BE2C (cell line): ENCODE measurements at regions not wholly inside any gene's neighbourhood (a gene's known extent, or its start where the extent isn't known, plus 50 kb on each side); places are given as distances from the start of the nearest gene placed in this dataset.
A peak's percentile ranks its signal among the peaks of the same experiment; 100 is the strongest.

ENCODE experiments used
- DNase-seq: peaks from one replicate; pipeline ENCODE4 v3.0.0-alpha.2; 2020
- H3K27me3 ChIP-seq: fragments of 250-450 bp; sonication (Bioruptor Pico); 2 replicates; pipeline ENCODE4 v1.5.1; 2020; ENCODE audit warnings: mild to moderate bottlenecking
- H3K36me3 ChIP-seq: fragments of 250-450 bp; sonication (Bioruptor Pico); 2 replicates; pipeline ENCODE4 v1.5.1; 2020; ENCODE audit warnings: mild to moderate bottlenecking
- H3K4me1 ChIP-seq: fragments of 250-450 bp; sonication (Bioruptor Pico); 2 replicates; pipeline ENCODE4 v1.5.1; 2020
- H3K4me3 ChIP-seq: 2 replicates; pipeline ENCODE4 v1.5.1; 2011; ENCODE audit warnings: low read depth, low read length
- H3K9me3 ChIP-seq: fragments of 250-450 bp; sonication (Bioruptor Pico); 2 replicates; pipeline ENCODE4 v1.5.1; 2020
- CTCF ChIP-seq: IDR thresholded peaks from 2 replicates; pipeline ENCODE4 v1.5.1; 2012; ENCODE audit warnings: mild to moderate bottlenecking, low read depth, low read length

DNA sequence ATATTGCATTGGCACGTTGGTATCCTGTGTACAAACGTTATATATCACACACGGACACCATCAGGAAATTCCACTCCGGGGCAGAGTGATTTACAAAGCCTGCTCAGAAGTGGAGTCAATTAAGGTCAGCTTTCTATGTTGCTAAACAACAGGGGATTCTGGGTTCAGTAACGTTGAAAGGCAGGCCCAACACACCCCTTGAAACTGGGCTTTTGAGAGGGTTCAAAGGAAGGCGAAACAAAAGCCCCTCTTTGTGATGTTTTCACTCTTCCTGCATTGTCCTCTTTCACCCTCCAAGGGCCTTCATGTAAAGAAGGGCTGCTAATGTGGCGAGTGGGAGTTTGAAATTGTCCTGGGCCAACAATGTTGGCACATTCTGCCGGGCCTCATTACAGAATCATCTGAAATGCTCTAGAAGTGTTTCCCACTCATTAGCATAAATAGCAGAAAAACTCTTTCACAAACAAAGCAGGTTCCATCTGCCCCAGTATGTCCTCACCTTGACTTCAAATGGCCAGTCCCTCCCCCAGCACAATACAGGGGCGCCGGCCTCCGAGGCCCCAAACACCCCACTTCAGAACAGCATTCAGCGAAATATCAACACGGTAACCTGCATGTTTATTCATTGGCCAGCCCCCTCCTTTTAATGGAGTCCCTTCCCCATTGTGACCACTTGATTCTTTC lies 76.4 kb downstream of the HES1 start:
- Histone ChIP-seq H3K36me3 (no peaks in the 10 kb centered on the region), H3K9me3 (no peaks in the 10 kb centered on the region), H3K4me3 (no peak overlapping the region), H3K27me3 (no peaks in the 10 kb centered on the region), H3K4me1 (peaks cover 16% of the 10 kb centered on the region)
- DNase-seq = no peak
- no peak for TF ChIP-seq CTCF

- DNase-seq = peak; percentile 76
These were observed 76.9 kb downstream of the HES1 start for GRCh38 chr3:194212845-194213331.

DNA sequence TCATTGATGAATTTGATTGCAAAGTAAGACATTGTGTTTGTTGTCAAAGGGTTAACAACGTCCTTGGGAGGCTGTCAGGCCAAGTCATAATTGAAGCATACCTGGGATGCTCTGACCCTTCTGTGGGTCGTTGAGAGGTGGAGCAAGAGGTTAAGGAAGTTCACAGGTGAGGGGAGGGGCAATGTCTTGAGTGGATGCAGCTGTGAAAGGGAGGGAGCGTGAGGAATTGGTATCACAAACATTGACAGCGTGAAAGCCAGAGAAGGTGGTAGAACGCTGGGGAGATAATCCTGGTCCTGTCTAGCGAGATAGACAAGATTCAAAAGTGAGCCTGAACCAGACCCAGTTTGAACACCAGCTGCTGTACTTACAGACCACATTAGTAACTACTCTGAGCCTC lies 79.4 kb downstream of the HES1 start:
- Histone ChIP-seq H3K36me3 (no peaks in the 10 kb centered on the region), H3K9me3 (no peaks in the 10 kb centered on the region), H3K27me3 (no peaks in the 10 kb centered on the region), H3K4me3 (no peak overlapping the region), H3K4me1 (peaks cover 20% of the 10 kb centered on the region)
- no peak for DNase-seq
- TF ChIP-seq CTCF = no peak

More at GRCh38 chr3:194212845-194213331, 76.9 kb downstream of the HES1 start:
- Histone ChIP-seq H3K36me3 (no peaks in the 10 kb centered on the region), H3K4me3 (no peak overlapping the region), H3K9me3 (no peaks in the 10 kb centered on the region), H3K4me1 (peaks cover 16% of the 10 kb centered on the region), H3K27me3 (no peaks in the 10 kb centered on the region)
- no peak for TF ChIP-seq CTCF

GRCh38 chr3:194218646-194219453 lies 82.9 kb downstream of the HES1 start:
- Histone ChIP-seq H3K9me3 (no peaks in the 10 kb centered on the region), H3K4me3 (no peak overlapping the region), H3K27me3 (no peaks in the 10 kb centered on the region), H3K36me3 (no peaks in the 10 kb centered on the region), H3K4me1 (0 out of 2 replicates have a peak, but pooled peaks cover 3% of the 10 kb centered on the region)
- no peak for DNase-seq
- no peak for TF ChIP-seq CTCF

DNA sequence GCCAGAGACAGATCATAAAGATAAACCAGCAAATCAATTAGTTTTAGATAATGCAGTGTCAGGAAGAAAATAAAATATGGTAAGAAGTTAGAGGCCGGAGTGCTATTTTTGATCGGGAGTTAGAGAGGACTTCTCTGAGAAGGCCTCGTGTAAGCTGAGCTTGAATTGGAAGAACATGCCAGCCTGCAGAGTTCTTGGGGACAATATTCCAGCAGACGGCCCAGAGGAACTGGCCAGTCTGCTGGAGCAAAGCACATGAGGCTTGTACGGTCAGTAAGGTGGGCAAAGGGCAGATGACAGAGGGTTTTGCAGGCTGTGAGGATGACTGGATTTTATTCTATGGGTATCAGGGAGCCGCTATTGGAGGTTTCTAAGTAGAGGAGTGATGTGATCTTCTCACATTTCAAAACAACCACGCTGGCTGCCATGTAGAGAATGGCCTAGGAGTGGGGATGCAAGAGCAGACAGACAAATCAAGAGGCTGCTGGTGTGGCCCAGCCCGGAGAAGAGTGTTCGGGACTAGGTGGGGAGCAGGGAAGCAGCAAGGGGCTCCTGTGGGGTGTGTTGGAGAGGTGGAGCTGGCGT lies 84.0 kb downstream of the HES1 start:
- Histone ChIP-seq H3K9me3 (no peaks in the 10 kb centered on the region), H3K36me3 (no peaks in the 10 kb centered on the region), H3K27me3 (no peaks in the 10 kb centered on the region), H3K4me3 (no peak overlapping the region), H3K4me1 (peaks cover 11% of the 10 kb centered on the region)
- no peak for DNase-seq
- no peak for TF ChIP-seq CTCF

GRCh38 chr3:194220901-194221326 lies 85.0 kb downstream of the HES1 start:
- TF ChIP-seq CTCF = no peak
- no peaks in the 10 kb centered on the region for H3K27me3 ChIP-seq
- no peak overlapping the region for H3K4me3 ChIP-seq
- no peak for DNase-seq
- no peaks in the 10 kb centered on the region for H3K9me3 ChIP-seq
- H3K36me3 ChIP-seq = no peaks in the 10 kb centered on the region
- peaks cover 18% of the 10 kb centered on the region for H3K4me1 ChIP-seq
